ENCODE measurements at regions not wholly inside any gene's neighbourhood (a gene's known extent, or its start where the extent isn't known, plus 50 kb on each side); places are given as distances from the start of the nearest gene placed in this dataset.

DNA sequence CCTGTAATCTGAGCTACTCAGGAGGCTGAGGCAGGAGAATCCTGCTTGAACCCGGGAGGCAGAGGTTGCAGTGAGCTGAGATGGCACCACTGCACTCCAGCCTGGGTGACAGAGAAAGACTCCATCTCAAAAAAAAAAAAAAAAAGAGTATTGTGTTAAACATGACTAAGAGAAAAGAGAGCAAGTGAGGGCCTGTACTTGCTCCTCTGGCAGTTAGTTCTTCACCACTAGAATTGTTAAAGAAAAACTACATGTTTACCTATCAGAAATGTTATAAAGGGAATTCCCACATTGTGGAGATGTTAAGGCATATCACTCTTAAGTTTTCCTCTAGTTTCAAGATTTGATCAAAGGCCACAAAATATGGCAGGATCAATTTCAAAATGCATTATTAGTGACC lies 75.4 kb upstream of the LRATD1 start:
- TF ChIP-seq, protein P1, sequence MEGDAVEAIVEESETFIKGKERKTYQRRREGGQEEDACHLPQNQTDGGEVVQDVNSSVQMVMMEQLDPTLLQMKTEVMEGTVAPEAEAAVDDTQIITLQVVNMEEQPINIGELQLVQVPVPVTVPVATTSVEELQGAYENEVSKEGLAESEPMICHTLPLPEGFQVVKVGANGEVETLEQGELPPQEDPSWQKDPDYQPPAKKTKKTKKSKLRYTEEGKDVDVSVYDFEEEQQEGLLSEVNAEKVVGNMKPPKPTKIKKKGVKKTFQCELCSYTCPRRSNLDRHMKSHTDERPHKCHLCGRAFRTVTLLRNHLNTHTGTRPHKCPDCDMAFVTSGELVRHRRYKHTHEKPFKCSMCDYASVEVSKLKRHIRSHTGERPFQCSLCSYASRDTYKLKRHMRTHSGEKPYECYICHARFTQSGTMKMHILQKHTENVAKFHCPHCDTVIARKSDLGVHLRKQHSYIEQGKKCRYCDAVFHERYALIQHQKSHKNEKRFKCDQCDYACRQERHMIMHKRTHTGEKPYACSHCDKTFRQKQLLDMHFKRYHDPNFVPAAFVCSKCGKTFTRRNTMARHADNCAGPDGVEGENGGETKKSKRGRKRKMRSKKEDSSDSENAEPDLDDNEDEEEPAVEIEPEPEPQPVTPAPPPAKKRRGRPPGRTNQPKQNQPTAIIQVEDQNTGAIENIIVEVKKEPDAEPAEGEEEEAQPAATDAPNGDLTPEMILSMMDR (conservative IDR thresholded peaks at IDR 0.05 in 1 of 2, IDR thresholded peaks at IDR 0.05 in 1 of 2; ENCODE audit: low read depth in 1 of 2, low read length in 2 of 2), result no peak
- no peak for TF ChIP-seq EZH2 (IDR thresholded peaks at IDR 0.05; ENCODE audit: low read length, missing control alignments)
